ENCODE measurements at regions not wholly inside any gene's neighbourhood (a gene's known extent, or its start where the extent isn't known, plus 50 kb on each side); places are given as distances from the start of the nearest gene placed in this dataset.
A peak's percentile ranks its signal among the peaks of the same experiment; 100 is the strongest.

GRCh38 chr5:174295702-174296436 is 250.4 kb downstream of the NSG2 start:
- no peak overlapping the region for H3K4me3 ChIP-seq (ENCODE audit: low read depth, low read length)

GRCh38 chr5:174300118-174300940 is 254.8 kb downstream of the NSG2 start:
- TF ChIP-seq CTCF (IDR thresholded peaks at IDR 0.05; ENCODE audit: insufficient read depth, low read depth, low read length, missing control alignments): no peak
- DNase-seq (ENCODE audit: low read depth): peak; percentile 58

More at GRCh38 chr5:174295702-174296436, 250.4 kb downstream of the NSG2 start:
- DNase-seq (ENCODE audit: low read depth): peak; percentile 54
- TF ChIP-seq CTCF (IDR thresholded peaks at IDR 0.05; ENCODE audit: insufficient read depth, low read depth, low read length, missing control alignments): no peak

GRCh38 chr5:174300941-174301761 is 255.6 kb downstream of the NSG2 start:
- no peak overlapping the region for H3K4me3 ChIP-seq (ENCODE audit: low read depth, low read length)
- TF ChIP-seq CTCF (IDR thresholded peaks at IDR 0.05; ENCODE audit: insufficient read depth, low read depth, low read length, missing control alignments): no peak
- no peak for DNase-seq (ENCODE audit: low read depth)

More at GRCh38 chr5:174300118-174300940, 254.8 kb downstream of the NSG2 start:
- H3K4me3 ChIP-seq (ENCODE audit: low read depth, low read length): no peak overlapping the region

GRCh38 chr5:174301848-174302625 is 256.5 kb downstream of the NSG2 start:
- TF ChIP-seq CTCF (IDR thresholded peaks at IDR 0.05; ENCODE audit: insufficient read depth, low read depth, low read length, missing control alignments): no peak
- no peak for DNase-seq (ENCODE audit: low read depth)
- no peak overlapping the region for H3K4me3 ChIP-seq (ENCODE audit: low read depth, low read length)

- no peak overlapping the region for H3K4me3 ChIP-seq (ENCODE audit: low read depth, low read length)
- no peak for DNase-seq (ENCODE audit: low read depth)
- no peak for TF ChIP-seq CTCF (IDR thresholded peaks at IDR 0.05; ENCODE audit: insufficient read depth, low read depth, low read length, missing control alignments)
Observed at GRCh38 chr5:174303035-174303434, 257.5 kb downstream of the NSG2 start.
